GM23338 (cell line): ENCODE measurements at regions not wholly inside any gene's neighbourhood (a gene's known extent, or its start where the extent isn't known, plus 50 kb on each side); places are given as distances from the start of the nearest gene placed in this dataset.

Source experiments
- ATAC-seq: fragments of 200-7000 bp; cut with Tn5 transposase; 3 replicates; pipeline ENCODE4 v1.9.1; 2020
- DNase-seq: peaks from one replicate; pipeline ENCODE4 v3.0.0-alpha.2; 2015; ENCODE audit warnings: low spot score
- H2AFZ ChIP-seq: fragments of 200-600 bp; sonication (generic); 2 replicates; pipeline ENCODE4 v1.8.0; 2016; ENCODE audit warnings: antibody characterized with exemption, mild to moderate bottlenecking, moderate library complexity
- H3F3A ChIP-seq: fragments of 200-600 bp; sonication (generic); replicated peaks from 2 replicates; pipeline ENCODE4 v1.8.0; 2017; ENCODE audit warnings: antibody characterized with exemption, mixed run types, low read depth
- H3K27ac ChIP-seq: fragments of 200-600 bp; sonication (generic); 2 replicates; pipeline ENCODE4 v1.6.1; 2016; ENCODE audit warnings: low read depth
- H3K27me3 ChIP-seq: fragments of 200-600 bp; sonication (generic); 2 replicates; pipeline ENCODE4 v1.8.0; 2016; ENCODE audit warnings: mild to moderate bottlenecking, mixed run types, moderate library complexity; ENCODE audit not compliant: insufficient read depth
- H3K36me3 ChIP-seq: fragments of 200-600 bp; sonication (generic); 2 replicates; pipeline ENCODE4 v1.8.0; 2016; ENCODE audit warnings: mild to moderate bottlenecking; ENCODE audit not compliant: insufficient read depth
- H3K4me1 ChIP-seq: fragments of 200-600 bp; sonication (generic); 2 replicates; pipeline ENCODE4 v1.8.0; 2016; ENCODE audit warnings: mild to moderate bottlenecking, moderate library complexity; ENCODE audit not compliant: insufficient read depth
- H3K4me2 ChIP-seq: fragments of 200-600 bp; sonication (generic); 2 replicates; pipeline ENCODE4 v1.7.1; 2017; ENCODE audit warnings: mixed run types
- H3K4me3 ChIP-seq: fragments of 200-600 bp; sonication (generic); 2 replicates; pipeline ENCODE4 v1.6.1; 2016; ENCODE audit warnings: mixed run types
- H3K79me2 ChIP-seq: fragments of 200-600 bp; sonication (generic); replicated peaks from 2 replicates; pipeline ENCODE4 v1.8.0; 2017; ENCODE audit warnings: mild to moderate bottlenecking; ENCODE audit not compliant: insufficient read depth
- H3K9me2 ChIP-seq: fragments of 200-600 bp; sonication (generic); 2 replicates; pipeline ENCODE4 v1.8.0; 2017; ENCODE audit not compliant: insufficient read depth
- H4K20me1 ChIP-seq: fragments of 200-600 bp; sonication (generic); replicated peaks from 2 replicates; pipeline ENCODE4 v1.8.0; 2017; ENCODE audit warnings: mild to moderate bottlenecking; ENCODE audit not compliant: insufficient read depth
- H3K27ac Mint-ChIP-seq: 2 replicates; pipeline ENCODE4 v1.8.0; 2020; ENCODE audit warnings: inconsistent platforms, mild to moderate bottlenecking, moderate library complexity, mixed read lengths
- H3K27me3 Mint-ChIP-seq: 3 replicates; pipeline ENCODE4 v1.8.0; 2022; ENCODE audit warnings: low read depth, mild to moderate bottlenecking, moderate library complexity, mixed read lengths, inconsistent platforms; ENCODE audit not compliant: insufficient read depth, poor library complexity
- H3K36me3 Mint-ChIP-seq: 3 replicates; pipeline ENCODE4 v1.8.0; 2021; ENCODE audit warnings: low read depth, mild to moderate bottlenecking, inconsistent platforms, moderate library complexity, mixed read lengths
- H3K4me1 Mint-ChIP-seq: 3 replicates; pipeline ENCODE4 v1.8.0; 2020; ENCODE audit warnings: mild to moderate bottlenecking, inconsistent platforms, mixed read lengths
- H3K4me3 Mint-ChIP-seq: 3 replicates; pipeline ENCODE4 v1.8.0; 2021; ENCODE audit warnings: moderate library complexity, mild to moderate bottlenecking, inconsistent platforms, mixed read lengths
- H3K9me3 Mint-ChIP-seq: 3 replicates; pipeline ENCODE4 v1.8.0; 2020; ENCODE audit warnings: moderate library complexity, mild to moderate bottlenecking, inconsistent platforms, mixed read lengths
- ETS1 ChIP-seq: IDR thresholded peaks from 2 replicates; pipeline ENCODE4 v1.6.1; 2016; ENCODE audit warnings: antibody characterized with exemption
- EZH2 ChIP-seq: fragments of 200-600 bp; sonication (generic); IDR thresholded peaks from one replicate; pipeline ENCODE4 v1.8.0; 2017; ENCODE audit warnings: antibody characterized with exemption, mild to moderate bottlenecking, low read depth; ENCODE audit not compliant: unreplicated experiment
- JUNB ChIP-seq: IDR thresholded peaks from one replicate; pipeline ENCODE4 v1.6.1; 2016; ENCODE audit warnings: antibody characterized with exemption; ENCODE audit not compliant: unreplicated experiment
- NANOG ChIP-seq: IDR thresholded peaks from 2 replicates; pipeline ENCODE4 v1.6.1; 2016; ENCODE audit warnings: antibody characterized with exemption, borderline replicate concordance
- REST ChIP-seq: IDR thresholded peaks from one replicate; pipeline ENCODE4 v1.6.1; 2018; ENCODE audit warnings: antibody characterized with exemption; ENCODE audit not compliant: unreplicated experiment
- STAT1 ChIP-seq: IDR thresholded peaks from one replicate; pipeline ENCODE4 v1.6.1; 2016; ENCODE audit warnings: antibody characterized with exemption; ENCODE audit not compliant: unreplicated experiment
- ZNF114 ChIP-seq: fragments of 250-450 bp; sonication (Bioruptor Pico); IDR thresholded peaks from 2 replicates; pipeline ENCODE4 v1.5.0; 2020; ENCODE audit warnings: mild to moderate bottlenecking, moderate library complexity
- ZNF331 ChIP-seq: fragments of 250-450 bp; sonication (Bioruptor Pico); IDR thresholded peaks from 2 replicates; pipeline ENCODE4 v1.5.0; 2020; ENCODE audit warnings: low read depth, mild to moderate bottlenecking, moderate library complexity

GRCh38 chr6:163992056-163992455 lies 577.5 kb downstream of the QKI start:
- Histone ChIP-seq H3K4me1 (no peaks in the 10 kb centered on the region), H4K20me1 (no peaks in the 10 kb centered on the region), H3F3A (no peaks in the 10 kb centered on the region), H3K79me2 (no peaks in the 10 kb centered on the region), H3K4me2 (no peak overlapping the region), H3K36me3 (no peaks in the 10 kb centered on the region), H3K27me3 (no peaks in the 10 kb centered on the region), H3K9me2 (peaks cover 3% of the 10 kb centered on the region; the same call in 1 of the 2 replicates), H3K27ac (no peak overlapping the region), H3K4me3 (no peak overlapping the region), H2AFZ (no peak overlapping the region)
- Mint-ChIP-seq H3K9me3 (no peaks in the 10 kb centered on the region), H3K27ac (no peak overlapping the region), H3K4me1 (no peaks in the 10 kb centered on the region), H3K4me3 (no peak overlapping the region), H3K27me3 (peaks cover 2% of the 10 kb centered on the region), H3K36me3 (no peaks in the 10 kb centered on the region)
- TF ChIP-seq ZNF331 (CRISPR knock-in tag) (no peak), REST (no peak), ETS1 (no peak), JUNB (no peak), ZNF114 (CRISPR knock-in tag) (no peak), EZH2 (no peak), STAT1 (no peak)
- ATAC-seq = no peak
- DNase-seq = no peak

- Mint-ChIP-seq H3K27ac (no peak overlapping the region), H3K9me3 (no peaks in the 10 kb centered on the region), H3K4me3 (no peak overlapping the region), H3K4me1 (no peaks in the 10 kb centered on the region), H3K36me3 (no peaks in the 10 kb centered on the region; the same call in 2 of the 3 replicates), H3K27me3 (peaks cover 2% of the 10 kb centered on the region)
- H3K4me1 ChIP-seq = no peaks in the 10 kb centered on the region
- no peak overlapping the region for H3K4me3 ChIP-seq
- DNase-seq = no peak
- H3K4me2 ChIP-seq = no peak overlapping the region
- no peaks in the 10 kb centered on the region for H3K36me3 ChIP-seq
- no peaks in the 10 kb centered on the region for H3K79me2 ChIP-seq
- H4K20me1 ChIP-seq = no peaks in the 10 kb centered on the region
- no peak overlapping the region for H3K27ac ChIP-seq
- no peaks in the 10 kb centered on the region for H3K27me3 ChIP-seq
- TF ChIP-seq NANOG = no peak
- H3K9me2 ChIP-seq = peaks cover 3% of the 10 kb centered on the region; the same call in 1 of the 2 replicates
- no peaks in the 10 kb centered on the region for H3F3A ChIP-seq
- no peak for ATAC-seq
- peak overlapping the region; percentile 54; the same call in 1 of the 2 replicates for H2AFZ ChIP-seq
Observed at GRCh38 chr6:163991321-163991720, 576.8 kb downstream of the QKI start.
